ENCODE measurements at regions not wholly inside any gene's neighbourhood (a gene's known extent, or its start where the extent isn't known, plus 50 kb on each side); places are given as distances from the start of the nearest gene placed in this dataset.

DNA sequence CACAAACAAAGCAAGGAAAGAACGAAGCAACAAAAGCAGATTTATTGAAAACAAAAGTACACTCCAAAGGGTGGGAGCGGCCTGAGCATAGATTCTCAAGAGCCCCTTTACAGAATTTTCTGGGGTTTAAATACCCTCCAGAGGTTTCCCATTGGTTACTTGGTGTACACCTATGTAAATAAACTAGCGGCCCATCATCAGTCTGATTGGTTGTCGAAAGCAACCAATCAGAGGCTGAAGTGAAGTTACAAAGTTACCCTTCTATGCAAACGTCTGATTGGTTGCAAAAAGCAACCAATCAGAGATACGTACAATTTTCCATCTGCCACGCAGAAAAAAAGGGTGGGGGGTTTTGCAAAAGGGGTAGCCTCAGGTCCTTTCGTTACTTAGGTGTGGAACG, 96.3 kb upstream of the UBAC2 start:
- H3K27ac ChIP-seq (ENCODE audit: low read depth in 1 of 2, low read length in 1 of 2) = no peak overlapping the region
- no peaks in the 10 kb centered on the region for H3K4me1 ChIP-seq (ENCODE audit: control insufficient read depth in 2 of 2, insufficient read depth in 2 of 2, low read length in 2 of 2)
- H3K27me3 ChIP-seq (ENCODE audit: control insufficient read depth in 2 of 2, insufficient read depth in 1 of 2, low read length in 1 of 2) = peaks cover 0 to 2% of the 10 kb centered on the region in 2 donors
- DNase-seq (ENCODE audit: low read depth in 6 of 9, low spot score in 9 of 9) = no peak
- 97% methylated on average over 9 of the region's 9 CpGs for WGBS
- H3K36me3 ChIP-seq (ENCODE audit: control insufficient read depth in 2 of 2, insufficient read depth in 2 of 2, low read length in 1 of 2) = no peaks in the 10 kb centered on the region
- H3K9me3 ChIP-seq (ENCODE audit: control insufficient read depth in 2 of 2, insufficient read depth in 1 of 2, low read length in 1 of 2) = no peaks in the 10 kb centered on the region
- H3K4me3 ChIP-seq (ENCODE audit: low read length in 2 of 2) = no peak overlapping the region

DNA sequence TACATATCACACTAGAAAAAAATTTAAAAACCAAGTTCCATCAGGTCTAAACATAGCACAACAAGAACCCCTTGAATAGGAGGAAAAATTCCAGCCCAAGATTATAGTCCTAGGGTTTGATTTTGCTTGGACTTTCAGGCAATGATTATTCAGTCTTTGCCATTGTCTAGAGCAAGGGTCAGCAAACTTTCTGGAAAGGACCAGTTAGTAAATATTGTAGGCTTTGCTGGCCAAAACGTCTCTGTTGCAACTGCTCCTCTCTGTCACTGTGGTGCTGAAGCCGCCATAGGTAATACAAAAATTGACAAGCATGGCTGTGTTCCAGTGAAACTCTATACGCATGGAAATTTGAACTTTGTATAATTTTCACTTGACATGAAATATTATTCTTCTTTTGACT, 95.5 kb upstream of the UBAC2 start:
- peaks cover 0 to 2% of the 10 kb centered on the region in 2 donors for H3K27me3 ChIP-seq (ENCODE audit: control insufficient read depth in 2 of 2, insufficient read depth in 1 of 2, low read length in 1 of 2)
- no peak for DNase-seq (ENCODE audit: low read depth in 6 of 9, low spot score in 9 of 9)
- no peak overlapping the region for H3K4me3 ChIP-seq (ENCODE audit: low read length in 2 of 2)
- no peaks in the 10 kb centered on the region for H3K9me3 ChIP-seq (ENCODE audit: control insufficient read depth in 2 of 2, insufficient read depth in 1 of 2, low read length in 1 of 2)
- 89% methylated on average over 3 of the region's 3 CpGs for WGBS
- no peak overlapping the region for H3K27ac ChIP-seq (ENCODE audit: low read depth in 1 of 2, low read length in 1 of 2)
- no peaks in the 10 kb centered on the region for H3K4me1 ChIP-seq (ENCODE audit: control insufficient read depth in 2 of 2, insufficient read depth in 2 of 2, low read length in 2 of 2)
- H3K36me3 ChIP-seq (ENCODE audit: control insufficient read depth in 2 of 2, insufficient read depth in 2 of 2, low read length in 1 of 2) = no peaks in the 10 kb centered on the region

DNA sequence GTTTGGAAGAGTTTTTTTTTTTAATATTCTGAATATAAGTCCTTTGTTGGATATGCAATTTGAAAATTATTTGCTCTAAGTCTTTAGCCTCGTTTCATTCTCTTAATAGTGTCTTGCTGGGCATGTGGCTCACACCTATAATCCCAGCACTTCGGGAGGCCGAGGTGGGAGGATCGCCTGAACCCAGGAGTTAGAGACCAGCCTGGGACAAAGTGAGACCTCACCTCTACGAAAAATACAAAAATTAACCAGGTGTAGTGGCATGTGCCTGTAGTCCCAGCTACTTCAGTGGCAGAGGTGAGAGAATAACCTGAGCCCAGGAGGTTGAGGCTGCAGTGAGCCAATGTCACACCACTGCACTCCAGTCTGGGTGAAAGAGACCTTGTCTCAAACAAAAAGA, 87.3 kb upstream of the UBAC2 start:
- H3K9me3 ChIP-seq (ENCODE audit: control insufficient read depth in 2 of 2, insufficient read depth in 1 of 2, low read length in 1 of 2) = no peaks in the 10 kb centered on the region
- 95% methylated on average over 5 of the region's 5 CpGs for WGBS
- H3K36me3 ChIP-seq (ENCODE audit: control insufficient read depth in 2 of 2, insufficient read depth in 2 of 2, low read length in 1 of 2) = no peaks in the 10 kb centered on the region
- H3K27ac ChIP-seq (ENCODE audit: low read depth in 1 of 2, low read length in 1 of 2) = no peak overlapping the region
- no peaks in the 10 kb centered on the region for H3K27me3 ChIP-seq (ENCODE audit: control insufficient read depth in 2 of 2, insufficient read depth in 1 of 2, low read length in 1 of 2)
- no peaks in the 10 kb centered on the region for H3K4me1 ChIP-seq (ENCODE audit: control insufficient read depth in 2 of 2, insufficient read depth in 2 of 2, low read length in 2 of 2)
- DNase-seq (ENCODE audit: low read depth in 6 of 9, low spot score in 9 of 9) = no peak
- H3K4me3 ChIP-seq (ENCODE audit: low read length in 2 of 2) = no peak overlapping the region

DNA sequence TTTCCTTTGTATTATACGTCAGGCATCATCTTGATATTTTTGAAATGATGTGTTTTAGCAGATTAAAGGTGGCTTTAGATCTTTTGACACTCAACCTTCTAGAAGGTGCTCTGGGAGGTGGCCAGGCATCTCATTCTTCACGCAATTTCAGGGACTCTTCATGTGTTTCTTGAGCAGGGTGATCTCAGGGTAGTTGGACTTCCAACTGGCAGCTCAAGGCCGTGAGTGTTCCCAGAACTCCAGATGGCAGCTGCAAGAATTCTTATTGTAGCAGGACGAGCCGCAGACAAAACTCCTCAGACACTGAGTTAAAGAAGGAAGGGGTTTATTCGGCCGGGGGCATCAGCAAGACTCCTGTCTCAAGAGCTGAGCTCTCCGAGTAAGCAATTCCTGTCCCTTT, 82.5 kb upstream of the UBAC2 start:
- WGBS = 98% methylated on average over 8 of the region's 8 CpGs
- Histone ChIP-seq H3K4me3 (ENCODE audit: low read length in 2 of 2) (no peak overlapping the region), H3K27ac (ENCODE audit: low read depth in 1 of 2, low read length in 1 of 2) (no peak overlapping the region), H3K9me3 (ENCODE audit: control insufficient read depth in 2 of 2, insufficient read depth in 1 of 2, low read length in 1 of 2) (no peaks in the 10 kb centered on the region), H3K27me3 (ENCODE audit: control insufficient read depth in 2 of 2, insufficient read depth in 1 of 2, low read length in 1 of 2) (no peaks in the 10 kb centered on the region), H3K4me1 (ENCODE audit: control insufficient read depth in 2 of 2, insufficient read depth in 2 of 2, low read length in 2 of 2) (no peaks in the 10 kb centered on the region), H3K36me3 (ENCODE audit: control insufficient read depth in 2 of 2, insufficient read depth in 2 of 2, low read length in 1 of 2) (no peaks in the 10 kb centered on the region)
- DNase-seq (ENCODE audit: low read depth in 6 of 9, low spot score in 9 of 9) = no peak

DNA sequence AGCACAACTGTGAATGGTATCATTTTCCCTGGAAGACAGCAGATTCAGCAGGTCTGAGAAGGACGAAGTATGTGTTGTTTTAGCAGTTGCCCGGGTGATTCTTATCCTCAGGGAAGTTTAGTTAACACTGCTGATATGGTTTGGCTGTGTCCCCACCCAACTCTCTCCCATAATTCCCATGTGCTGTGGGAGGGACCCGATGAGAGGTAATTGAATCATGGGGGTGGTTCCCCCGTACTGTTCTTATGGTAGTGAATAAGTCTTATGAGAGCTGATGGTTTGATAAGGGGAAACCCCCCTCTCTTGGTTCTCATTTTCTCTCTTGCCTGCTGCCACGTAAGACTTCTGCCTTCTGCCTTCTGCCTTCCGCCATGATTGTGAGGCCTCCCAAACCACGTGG, 81.0 kb upstream of the UBAC2 start:
- 94% methylated on average over 7 of the region's 7 CpGs for WGBS
- H3K27me3 ChIP-seq (ENCODE audit: control insufficient read depth in 2 of 2, insufficient read depth in 1 of 2, low read length in 1 of 2) = no peaks in the 10 kb centered on the region
- no peak overlapping the region for H3K27ac ChIP-seq (ENCODE audit: low read depth in 1 of 2, low read length in 1 of 2)
- no peak for DNase-seq (ENCODE audit: low read depth in 6 of 9, low spot score in 9 of 9)
- no peaks in the 10 kb centered on the region for H3K9me3 ChIP-seq (ENCODE audit: control insufficient read depth in 2 of 2, insufficient read depth in 1 of 2, low read length in 1 of 2)
- no peaks in the 10 kb centered on the region for H3K4me1 ChIP-seq (ENCODE audit: control insufficient read depth in 2 of 2, insufficient read depth in 2 of 2, low read length in 2 of 2)
- no peaks in the 10 kb centered on the region for H3K36me3 ChIP-seq (ENCODE audit: control insufficient read depth in 2 of 2, insufficient read depth in 2 of 2, low read length in 1 of 2)
- no peak overlapping the region for H3K4me3 ChIP-seq (ENCODE audit: low read length in 2 of 2)

DNA sequence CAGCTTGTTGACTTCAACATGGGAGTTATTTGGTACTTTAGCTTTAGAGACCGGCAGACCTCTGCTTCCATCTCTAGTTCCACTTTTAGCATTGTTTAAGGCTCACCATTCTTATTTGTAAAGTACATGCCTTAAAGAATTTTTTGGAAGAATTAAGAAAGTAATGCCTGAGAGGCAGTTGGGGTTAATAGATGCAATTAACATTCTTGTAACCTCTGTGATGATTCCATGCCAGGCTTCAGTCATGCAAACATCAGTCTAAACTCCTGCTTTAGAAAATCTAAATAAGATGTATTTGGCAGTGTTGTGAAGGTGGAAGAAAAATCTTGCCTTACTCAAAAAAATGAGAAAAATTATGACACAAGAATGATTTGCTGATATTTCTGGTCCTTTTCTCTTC, 79.9 kb upstream of the UBAC2 start:
- 92% methylated on average over 1 of the region's 1 CpG for WGBS
- Histone ChIP-seq H3K4me3 (ENCODE audit: low read length in 2 of 2) (no peak overlapping the region), H3K27me3 (ENCODE audit: control insufficient read depth in 2 of 2, insufficient read depth in 1 of 2, low read length in 1 of 2) (no peaks in the 10 kb centered on the region), H3K4me1 (ENCODE audit: control insufficient read depth in 2 of 2, insufficient read depth in 2 of 2, low read length in 2 of 2) (no peaks in the 10 kb centered on the region), H3K36me3 (ENCODE audit: control insufficient read depth in 2 of 2, insufficient read depth in 2 of 2, low read length in 1 of 2) (no peaks in the 10 kb centered on the region), H3K27ac (ENCODE audit: low read depth in 1 of 2, low read length in 1 of 2) (no peak overlapping the region), H3K9me3 (ENCODE audit: control insufficient read depth in 2 of 2, insufficient read depth in 1 of 2, low read length in 1 of 2) (no peaks in the 10 kb centered on the region)
- DNase-seq (ENCODE audit: low read depth in 6 of 9, low spot score in 9 of 9) = no peak

DNA sequence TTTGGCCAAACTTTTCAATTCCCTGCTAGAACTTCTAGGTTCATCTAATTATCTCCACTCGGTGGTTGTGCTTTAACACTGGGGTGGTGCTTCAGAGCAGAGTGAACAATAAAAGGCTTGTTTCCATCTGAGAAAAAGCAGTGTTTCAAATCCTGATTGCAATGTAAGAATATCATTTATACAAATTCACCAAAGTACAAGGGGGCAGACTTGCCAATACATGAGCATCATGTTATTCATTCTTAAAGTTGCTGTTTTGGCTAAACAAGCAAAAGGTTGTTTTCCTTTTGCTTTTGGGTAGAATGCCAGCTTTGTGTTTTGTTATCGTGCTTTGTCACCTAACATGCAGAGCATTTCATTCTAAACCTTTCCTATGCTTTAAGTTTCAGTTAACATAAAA, 78.5 kb upstream of the UBAC2 start:
- no peaks in the 10 kb centered on the region for H3K9me3 ChIP-seq (ENCODE audit: control insufficient read depth in 2 of 2, insufficient read depth in 1 of 2, low read length in 1 of 2)
- DNase-seq (ENCODE audit: low read depth in 6 of 9, low spot score in 9 of 9) = no peak
- 86% methylated on average over 2 of the region's 2 CpGs for WGBS
- no peaks in the 10 kb centered on the region for H3K4me1 ChIP-seq (ENCODE audit: control insufficient read depth in 2 of 2, insufficient read depth in 2 of 2, low read length in 2 of 2)
- H3K36me3 ChIP-seq (ENCODE audit: control insufficient read depth in 2 of 2, insufficient read depth in 2 of 2, low read length in 1 of 2) = no peaks in the 10 kb centered on the region
- no peak overlapping the region for H3K4me3 ChIP-seq (ENCODE audit: low read length in 2 of 2)
- no peaks in the 10 kb centered on the region for H3K27me3 ChIP-seq (ENCODE audit: control insufficient read depth in 2 of 2, insufficient read depth in 1 of 2, low read length in 1 of 2)
- H3K27ac ChIP-seq (ENCODE audit: low read depth in 1 of 2, low read length in 1 of 2) = no peak overlapping the region

DNA sequence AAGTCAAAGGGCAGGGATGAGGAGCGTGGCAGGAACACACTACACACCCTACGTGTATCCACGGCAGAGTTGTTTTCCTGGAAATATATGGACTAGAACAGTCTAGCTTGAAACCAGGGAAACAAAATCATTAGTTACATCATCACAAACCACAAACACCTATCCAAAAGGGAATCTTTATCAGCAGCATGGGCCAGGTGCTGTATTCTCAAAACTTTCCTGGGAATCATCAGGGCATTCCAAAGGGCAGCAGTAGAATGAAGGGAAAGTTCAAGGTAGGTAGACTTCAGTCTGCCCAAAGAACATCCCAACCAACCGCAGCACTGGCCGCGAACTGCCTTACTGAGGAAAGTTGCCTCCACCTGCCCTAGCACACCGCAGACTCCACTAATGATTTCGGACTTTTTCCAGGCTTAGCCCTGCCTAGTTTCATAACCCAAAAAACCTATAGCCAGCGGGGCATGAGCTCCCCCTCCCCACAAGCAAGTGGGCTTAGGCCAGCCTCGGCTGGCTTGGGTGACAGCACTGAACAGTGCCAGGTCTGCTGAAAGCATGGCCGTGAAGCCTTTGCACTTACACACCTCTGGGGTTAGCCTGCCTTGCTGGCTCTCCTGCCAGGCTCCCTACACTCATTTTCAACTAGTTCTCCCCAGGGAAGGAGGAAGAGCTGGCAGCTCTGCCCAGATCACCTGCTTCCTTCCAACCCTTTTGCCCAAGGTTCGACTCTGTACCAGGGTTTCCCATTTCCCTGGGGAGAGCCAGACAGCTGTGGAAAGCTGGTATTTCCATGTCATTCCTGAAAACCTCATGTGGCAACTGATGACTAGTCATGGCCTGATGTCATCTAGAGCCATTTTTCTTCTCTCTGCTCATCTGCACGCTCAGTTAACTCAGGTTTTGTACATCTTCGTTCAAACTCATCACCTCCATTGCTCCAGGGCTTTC, 77.3 kb upstream of the UBAC2 start:
- DNase-seq (ENCODE audit: low read depth in 6 of 9, low spot score in 9 of 9) = no peak
- whole genome bisulfite sequencing = 94% methylated on average over 14 of the region's 14 CpGs

DNA sequence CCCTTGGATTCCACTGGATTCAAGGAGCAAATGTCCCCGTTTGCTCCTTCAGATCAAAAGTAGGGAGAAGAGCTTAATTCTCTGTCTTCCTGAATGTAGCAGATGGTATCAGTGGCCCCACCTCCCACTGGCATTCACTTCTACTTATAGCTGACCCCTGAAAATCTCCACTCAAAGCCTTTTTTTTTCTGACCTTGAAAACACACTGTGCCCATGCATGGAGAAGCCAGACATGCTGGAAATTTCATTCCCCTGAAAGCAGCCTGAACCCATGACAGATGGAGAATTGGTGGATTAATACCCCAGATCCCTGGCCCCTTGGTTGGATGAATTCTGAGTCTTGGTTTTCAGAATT, 76.6 kb upstream of the UBAC2 start:
- no peaks in the 10 kb centered on the region for H3K36me3 ChIP-seq (ENCODE audit: control insufficient read depth in 2 of 2, insufficient read depth in 2 of 2, low read length in 1 of 2)
- no peaks in the 10 kb centered on the region for H3K4me1 ChIP-seq (ENCODE audit: control insufficient read depth in 2 of 2, insufficient read depth in 2 of 2, low read length in 2 of 2)
- 89% methylated on average over 1 of the region's 1 CpG for WGBS
- no peak overlapping the region for H3K27ac ChIP-seq (ENCODE audit: low read depth in 1 of 2, low read length in 1 of 2)
- H3K27me3 ChIP-seq (ENCODE audit: control insufficient read depth in 2 of 2, insufficient read depth in 1 of 2, low read length in 1 of 2) = no peaks in the 10 kb centered on the region
- no peak for DNase-seq (ENCODE audit: low read depth in 6 of 9, low spot score in 9 of 9)
- no peak overlapping the region for H3K4me3 ChIP-seq (ENCODE audit: low read length in 2 of 2)
- H3K9me3 ChIP-seq (ENCODE audit: control insufficient read depth in 2 of 2, insufficient read depth in 1 of 2, low read length in 1 of 2) = no peaks in the 10 kb centered on the region

More for the DNA sequence above, 77.3 kb upstream of the UBAC2 start:
- Histone ChIP-seq H3K9me3 (ENCODE audit: control insufficient read depth in 2 of 2, insufficient read depth in 1 of 2, low read length in 1 of 2) (no peaks in the 10 kb centered on the region), H3K4me1 (ENCODE audit: control insufficient read depth in 2 of 2, insufficient read depth in 2 of 2, low read length in 2 of 2) (no peaks in the 10 kb centered on the region), H3K27ac (ENCODE audit: low read depth in 1 of 2, low read length in 1 of 2) (no peak overlapping the region), H3K4me3 (ENCODE audit: low read length in 2 of 2) (no peak overlapping the region), H3K27me3 (ENCODE audit: control insufficient read depth in 2 of 2, insufficient read depth in 1 of 2, low read length in 1 of 2) (no peaks in the 10 kb centered on the region), H3K36me3 (ENCODE audit: control insufficient read depth in 2 of 2, insufficient read depth in 2 of 2, low read length in 1 of 2) (no peaks in the 10 kb centered on the region)

Data from thymus (tissue), 11 donors.